OCI-LY1 (cell line): ENCODE measurements at regions not wholly inside any gene's neighbourhood (a gene's known extent, or its start where the extent isn't known, plus 50 kb on each side); places are given as distances from the start of the nearest gene placed in this dataset.

Experiments used
- CTCF ChIP-seq: fragments of 200-600 bp; sonication (generic), shearing (Covaris generic); IDR thresholded peaks from 2 replicates; pipeline ENCODE4 v1.5.1; 2017; ENCODE audit warnings: mild to moderate bottlenecking, antibody characterized with exemption, low read length, moderate library complexity, mixed read lengths
- EZH2 ChIP-seq: fragments of 200-600 bp; sonication (generic), shearing (Covaris generic); IDR thresholded peaks from 2 replicates; pipeline ENCODE4 v1.8.0; 2017; ENCODE audit warnings: borderline replicate concordance, mixed run types, mild to moderate bottlenecking, antibody characterized with exemption, low read length, moderate library complexity, mixed read lengths

DNA sequence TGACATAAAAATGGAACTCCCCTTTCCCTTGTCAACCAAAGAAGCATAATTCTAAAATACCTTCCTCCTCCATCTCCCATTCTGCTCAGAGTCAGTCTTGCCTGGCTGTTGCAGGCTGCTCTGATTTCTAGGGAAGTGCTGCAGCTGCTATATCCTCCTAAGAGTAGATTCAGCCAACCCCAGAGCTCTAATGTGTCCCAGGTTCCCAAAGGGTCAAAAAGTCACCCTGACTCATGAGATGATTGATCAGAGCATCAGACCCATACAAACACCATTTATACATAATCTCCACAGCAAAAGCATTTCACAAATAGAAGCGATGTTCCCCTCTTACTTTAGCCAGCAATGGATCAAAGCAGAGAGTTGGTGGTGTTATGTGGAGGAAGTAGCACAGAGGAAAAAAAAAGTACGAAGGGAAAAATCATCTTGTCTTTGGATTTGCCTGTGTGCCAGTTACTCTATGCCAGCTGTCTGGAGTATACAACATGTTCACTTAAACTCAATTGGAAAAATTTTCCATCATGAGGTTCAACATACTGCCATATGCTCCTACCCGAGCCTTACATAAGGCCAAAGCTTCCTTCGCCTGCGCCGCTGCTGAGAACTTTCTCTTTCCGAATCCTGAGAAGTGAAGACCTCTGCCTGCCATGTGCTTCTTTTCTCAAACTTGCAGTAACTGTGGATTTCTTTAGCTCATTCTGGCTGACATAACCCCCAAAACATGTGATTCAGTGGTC lies 258.0 kb downstream of the TLE4 start:
- TF ChIP-seq CTCF (no peak), EZH2 (no peak)
